Right ventricle myocardium inferior (tissue), 1 donor: ENCODE measurements at regions not wholly inside any gene's neighbourhood (a gene's known extent, or its start where the extent isn't known, plus 50 kb on each side); places are given as distances from the start of the nearest gene placed in this dataset.
"Not testable (repeated sequence)": the region's sequence is repeated elsewhere in the genome, so short reads cannot be mapped to it uniquely, and the experiment has no call there.

ENCODE experiments used
- ATAC-seq: fragments of 200-7000 bp; cut with Tn5 transposase; one replicate; pipeline ENCODE4 v1.9.1; 2020; ENCODE audit warnings: mild to moderate bottlenecking, moderate library complexity
- DNase-seq: peaks from one replicate; pipeline ENCODE4 v3.0.0; 2021; ENCODE audit errors: missing footprints
- intact Hi-C: fragments of 100-400 bp; cut with DNase I; formaldehyde crosslinking; loops from one replicate; pipeline ENCODE4 v1.11.0; 2022
- donor health status: DM: no; HTN: yes; CAD: no; lungs with severe emphysema.

DNA sequence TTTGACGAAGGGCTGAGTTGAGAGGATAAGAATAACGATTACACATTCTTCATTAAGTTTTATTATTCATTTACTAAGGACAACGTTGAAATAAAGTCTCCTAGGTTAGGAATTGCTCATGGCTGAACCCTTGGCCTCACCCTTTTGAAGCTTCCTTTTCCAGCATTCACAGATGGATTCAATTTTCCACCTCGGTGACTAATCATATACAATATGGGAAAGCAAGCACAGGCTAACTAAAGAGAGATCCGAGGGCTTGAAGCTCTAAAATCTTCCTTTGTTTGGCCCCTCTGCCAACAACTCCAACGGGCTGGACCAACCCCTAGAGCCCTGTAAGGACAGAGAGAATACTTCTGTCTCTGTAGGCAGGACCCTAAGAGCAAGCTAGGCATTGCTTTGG, 159.5 kb downstream of the SOD2 start:
- intact Hi-C loops = no loop called here

DNA sequence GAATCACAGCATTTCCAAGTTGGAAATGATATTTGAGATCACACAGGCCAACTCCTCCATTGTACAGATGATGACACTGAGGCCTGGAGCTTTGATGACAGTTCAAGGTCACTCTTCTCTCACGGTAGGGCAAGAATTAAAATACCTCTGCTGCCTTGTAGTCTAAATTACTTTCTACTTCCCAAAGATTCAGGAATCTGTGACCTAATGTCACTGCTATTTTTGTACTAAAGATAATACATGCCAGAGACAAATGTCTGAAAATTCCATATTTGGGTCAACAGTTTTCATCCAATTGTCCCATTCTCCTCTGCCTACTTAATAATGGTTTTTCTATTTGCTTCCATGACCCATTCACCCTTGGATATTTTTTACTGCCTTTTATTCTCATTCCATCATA, 160.0 kb downstream of the SOD2 start:
- DNase-seq (no peak), ATAC-seq (no peak)
- intact Hi-C loops = no loop called here

More for the DNA sequence above, 159.5 kb downstream of the SOD2 start:
- DNase-seq (no peak), ATAC-seq (no peak)

DNA sequence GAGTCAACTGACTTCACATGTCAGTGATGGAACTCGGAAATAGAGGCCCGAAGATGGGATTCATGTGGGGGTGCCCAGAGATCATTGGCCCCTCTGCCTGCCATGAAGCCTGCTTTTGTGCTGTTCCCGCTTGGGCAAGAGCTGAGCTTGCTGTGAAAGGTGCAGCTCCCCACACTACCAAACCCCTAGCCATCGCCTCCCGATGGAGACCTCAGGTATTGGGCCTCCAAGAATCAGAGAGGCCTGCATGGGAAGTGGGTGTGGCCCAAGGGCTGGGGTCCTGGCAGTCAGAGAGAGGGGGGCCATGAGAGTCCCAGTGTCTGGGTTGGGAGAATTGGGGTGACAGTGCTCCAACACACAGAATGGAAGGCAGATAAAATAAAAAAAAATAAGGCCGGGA, 160.9 kb downstream of the SOD2 start:
- ATAC-seq (no peak), DNase-seq (no peak)
- intact Hi-C loops = no loop called here

DNA sequence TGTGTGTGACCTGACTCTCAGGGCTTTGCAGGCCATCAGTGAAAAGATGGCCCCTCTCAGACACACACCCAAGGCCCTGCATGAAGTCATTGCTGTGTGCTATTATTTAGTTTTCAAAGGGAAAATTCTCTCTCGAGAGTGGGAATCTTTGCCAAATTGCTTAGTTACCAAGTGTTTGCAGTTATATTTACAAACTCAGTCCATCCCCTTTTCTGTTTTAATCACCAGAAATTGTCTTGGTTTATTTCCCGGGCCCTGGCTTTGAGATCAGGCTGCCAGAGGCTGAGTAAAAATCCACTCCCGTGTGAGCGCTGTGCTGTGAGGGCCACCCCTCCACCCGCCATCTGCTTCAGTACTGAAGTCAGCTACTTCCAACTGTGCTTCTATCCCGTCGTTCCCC, 163.1 kb downstream of the SOD2 start:
- peak; percentile 85 for ATAC-seq
- intact Hi-C loops = no loop called here
- DNase-seq = no peak

DNA sequence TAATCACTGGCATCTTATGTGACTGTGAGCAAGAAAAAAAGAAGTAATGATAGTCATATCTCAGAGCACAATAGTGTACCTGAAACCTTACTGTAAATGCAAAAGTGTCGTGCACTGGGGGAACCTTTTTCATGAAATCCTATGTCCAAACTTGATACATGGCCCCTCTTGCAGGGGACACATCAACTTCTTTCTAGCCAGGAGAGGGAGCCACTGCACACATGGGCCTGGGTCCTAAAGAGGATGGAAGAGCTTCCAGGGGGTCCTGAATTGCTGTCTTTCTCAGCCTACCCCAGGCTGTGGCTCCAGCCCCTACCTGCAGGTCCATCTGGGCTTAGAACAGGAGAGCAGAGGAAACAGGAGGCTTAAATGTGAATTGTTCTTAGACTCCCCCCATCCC, 165.7 kb downstream of the SOD2 start:
- ATAC-seq (no peak), DNase-seq (no peak)
- intact Hi-C loops = no loop called here

DNA sequence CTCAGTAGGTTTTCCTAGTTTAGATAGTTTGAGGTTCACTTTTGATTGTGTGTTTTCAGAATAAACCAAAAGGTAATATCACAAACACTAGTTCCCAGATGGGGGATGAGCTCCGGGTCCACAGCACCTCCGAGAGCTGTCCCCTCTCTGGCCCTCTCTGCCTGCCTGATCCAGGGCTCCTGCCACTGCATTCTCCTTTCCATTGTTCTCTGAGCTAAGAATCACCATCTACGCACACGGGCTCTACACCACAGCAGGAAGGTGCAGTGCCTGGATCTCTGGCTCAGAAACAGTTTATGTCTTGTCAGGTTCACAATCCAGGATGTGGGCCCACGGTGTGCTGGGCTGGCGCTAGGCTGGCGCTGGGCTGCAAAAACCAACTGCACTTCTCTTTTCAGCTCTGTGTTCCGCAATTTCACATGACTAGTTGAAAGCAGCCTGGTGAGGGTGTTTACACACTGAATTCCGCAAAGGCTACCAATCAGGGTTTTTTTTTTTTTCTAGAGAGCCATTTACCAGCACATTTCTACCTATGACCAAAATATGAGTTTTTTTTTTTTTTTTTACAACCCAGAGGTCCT, 167.5 kb downstream of the SOD2 start:
- no peak for ATAC-seq
- intact Hi-C loops = no loop called here

DNA sequence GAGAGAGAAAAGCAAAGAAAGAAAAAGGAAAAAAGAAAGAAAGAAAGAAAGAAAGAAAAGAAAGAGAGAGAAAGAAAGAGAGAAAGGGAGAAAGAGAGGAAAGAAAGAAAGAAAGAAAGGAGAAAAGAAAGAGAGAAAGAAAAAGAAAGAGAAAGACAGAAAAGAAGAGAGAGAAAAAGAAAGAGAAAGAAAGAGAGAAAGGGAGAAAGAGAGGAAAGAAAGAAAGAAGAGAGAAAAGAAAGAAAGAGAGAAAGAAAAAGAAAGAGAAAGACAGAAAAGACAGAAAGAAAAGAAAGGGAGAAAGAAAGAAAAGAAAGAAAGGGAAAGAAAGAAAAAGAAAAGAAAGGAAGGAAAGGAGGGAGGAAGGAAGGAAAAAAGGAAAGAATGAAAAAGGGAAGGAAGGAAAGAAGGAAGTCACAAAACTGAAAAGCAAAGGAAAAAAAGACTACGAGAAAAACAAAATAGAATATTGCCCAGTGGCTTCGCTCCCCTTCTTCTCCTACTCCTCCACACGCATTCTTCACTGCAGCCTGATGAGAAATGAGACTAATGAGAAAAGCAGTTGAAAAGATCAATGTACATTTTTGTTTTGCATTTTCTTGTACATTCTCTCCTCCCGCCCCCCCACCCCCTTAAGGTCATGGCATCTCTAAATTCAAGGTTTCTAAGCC, 170.0 kb downstream of the SOD2 start:
- intact Hi-C loops = no loop called here
- DNase-seq (no peak), ATAC-seq (no peak)

More for the DNA sequence above, 167.5 kb downstream of the SOD2 start:
- no peak for DNase-seq

DNA sequence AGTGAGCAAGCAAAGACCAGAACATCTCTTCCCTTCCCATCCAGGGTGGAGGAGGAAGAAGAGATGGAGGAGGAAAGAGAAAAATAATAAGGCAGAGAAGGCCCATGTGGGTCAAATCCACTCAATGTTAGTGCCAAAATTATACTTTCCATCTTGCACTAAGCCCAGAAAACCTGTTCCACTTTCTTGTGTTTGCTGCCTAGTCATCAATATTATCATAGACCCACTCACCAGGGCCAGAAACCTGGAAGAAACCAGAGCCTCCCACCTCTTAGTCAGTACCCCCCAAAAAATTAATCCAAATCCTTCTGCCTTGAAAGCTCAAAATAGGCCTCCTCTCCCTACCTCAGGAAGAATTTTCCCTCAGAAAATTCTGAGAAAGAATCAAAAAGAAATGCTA, 171.1 kb downstream of the SOD2 start:
- intact Hi-C loops = no loop called here
- no peak for ATAC-seq

DNA sequence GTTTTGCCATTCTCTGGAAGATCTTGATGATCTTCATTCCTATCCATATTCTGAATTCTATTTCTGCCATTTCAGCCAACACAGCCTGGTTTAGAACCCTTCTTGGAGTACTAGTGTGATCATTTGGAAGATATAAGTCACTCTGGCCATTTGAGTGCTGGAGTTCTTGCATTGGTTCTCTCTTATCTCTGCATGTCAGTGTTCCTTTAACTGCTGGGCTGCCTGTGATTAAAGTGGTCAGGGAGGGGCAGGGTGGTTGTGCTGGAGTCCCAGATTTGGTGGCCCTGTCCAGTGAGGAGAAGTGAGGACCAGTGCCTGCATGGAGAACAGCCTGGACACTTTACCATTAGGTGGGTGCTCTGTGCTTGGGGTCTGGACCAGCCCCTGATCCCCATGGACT, 173.0 kb downstream of the SOD2 start:
- DNase-seq = no peak
- intact Hi-C loops = no loop called here
- no peak for ATAC-seq

More for the DNA sequence above, 171.1 kb downstream of the SOD2 start:
- DNase-seq = no peak

DNA sequence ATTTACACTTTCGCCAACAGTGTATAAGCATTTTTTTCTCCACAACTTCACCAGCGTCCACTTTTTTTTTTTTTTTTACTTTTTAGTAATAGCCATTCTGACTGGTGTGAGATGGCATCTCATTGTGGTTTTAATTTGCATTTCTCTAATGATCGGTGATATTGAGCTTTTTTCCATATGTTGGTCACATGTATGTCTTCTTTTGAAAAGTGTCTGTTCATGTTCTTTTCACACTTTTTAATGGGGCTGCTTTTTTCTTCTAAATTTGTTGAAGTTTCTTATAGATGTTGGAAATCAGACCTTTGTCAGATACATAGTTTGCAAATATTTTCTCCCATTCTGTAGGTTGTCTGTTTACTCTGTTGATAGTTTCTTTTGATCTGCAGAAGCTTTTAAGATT, 177.2 kb downstream of the SOD2 start:
- intact Hi-C loops = not testable (repeated sequence)

DNA sequence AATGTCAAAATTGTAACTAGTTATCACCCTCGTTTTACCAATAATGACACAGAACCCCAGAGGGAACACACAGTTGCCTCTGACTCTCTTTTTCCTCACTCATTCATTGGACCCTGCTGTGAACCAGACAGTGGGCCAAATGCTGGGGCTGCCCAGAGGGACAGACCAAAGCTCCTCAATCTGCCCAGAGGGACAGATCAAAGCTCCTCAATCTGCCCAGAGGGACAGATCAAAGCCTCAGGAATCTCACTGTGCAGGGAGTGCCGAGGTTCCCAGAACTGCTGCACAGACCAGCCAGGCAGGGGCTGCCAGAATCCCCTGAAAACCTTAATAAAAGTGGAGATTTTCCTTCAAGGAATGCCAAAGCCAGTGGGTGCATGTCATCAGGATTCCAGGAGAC, 179.1 kb downstream of the SOD2 start:
- DNase-seq = no peak
- no peak for ATAC-seq
- intact Hi-C loops = no loop called here

More for the DNA sequence above, 177.2 kb downstream of the SOD2 start:
- ATAC-seq, DNase-seq: not testable (repeated sequence)

DNA sequence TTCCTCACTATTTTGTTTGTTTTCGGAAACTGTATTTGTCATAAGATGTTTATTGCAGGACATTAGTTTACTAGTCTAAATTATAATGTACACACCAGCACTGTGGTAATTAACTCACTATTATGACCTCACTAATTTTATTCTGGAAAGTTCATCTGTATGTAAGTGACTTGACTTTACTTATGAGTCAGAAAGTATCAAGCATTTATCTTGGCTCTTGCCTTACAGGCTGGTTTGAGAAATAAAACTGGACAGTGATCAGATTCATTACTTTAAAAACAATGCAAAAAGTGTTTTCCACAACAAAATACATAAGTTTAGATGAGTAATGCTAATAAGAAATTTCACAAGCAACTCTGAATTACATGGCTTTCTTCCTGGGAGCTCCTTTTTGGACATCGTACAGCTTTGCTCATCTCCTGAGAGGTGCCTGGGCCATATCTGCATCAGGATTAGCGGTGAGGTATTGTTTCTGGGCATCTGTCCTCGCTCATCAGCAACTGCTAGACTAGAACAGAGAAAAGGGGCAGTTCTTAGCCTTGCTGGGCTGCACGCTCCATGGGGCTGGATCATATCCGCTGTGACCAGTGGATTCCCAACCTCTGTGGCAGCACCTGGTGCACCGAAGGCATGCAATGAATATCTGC, 179.8 kb downstream of the SOD2 start:
- ATAC-seq = no peak
- DNase-seq = no peak
- intact Hi-C loops = no loop called here

DNA sequence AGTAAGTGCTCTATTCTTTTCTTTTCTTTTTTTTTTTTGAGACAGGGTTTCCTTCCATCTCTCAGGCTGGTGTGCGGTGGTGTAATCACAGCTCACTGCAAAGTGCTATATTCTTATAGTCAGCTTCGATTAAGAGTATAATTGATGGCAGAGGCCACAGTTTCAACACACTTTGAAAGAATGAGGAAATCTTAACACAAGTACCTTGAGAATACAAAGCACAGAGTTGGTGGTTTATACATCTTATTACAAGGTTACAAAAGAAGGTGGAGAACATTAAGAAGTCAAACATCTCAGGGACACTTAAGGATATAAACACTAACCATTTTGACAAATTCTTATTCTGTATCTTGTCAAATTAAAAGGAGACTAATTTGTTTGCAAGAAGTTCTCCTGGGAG, 180.5 kb downstream of the SOD2 start:
- intact Hi-C loops = no loop called here
- DNase-seq (no peak), ATAC-seq (no peak)

DNA sequence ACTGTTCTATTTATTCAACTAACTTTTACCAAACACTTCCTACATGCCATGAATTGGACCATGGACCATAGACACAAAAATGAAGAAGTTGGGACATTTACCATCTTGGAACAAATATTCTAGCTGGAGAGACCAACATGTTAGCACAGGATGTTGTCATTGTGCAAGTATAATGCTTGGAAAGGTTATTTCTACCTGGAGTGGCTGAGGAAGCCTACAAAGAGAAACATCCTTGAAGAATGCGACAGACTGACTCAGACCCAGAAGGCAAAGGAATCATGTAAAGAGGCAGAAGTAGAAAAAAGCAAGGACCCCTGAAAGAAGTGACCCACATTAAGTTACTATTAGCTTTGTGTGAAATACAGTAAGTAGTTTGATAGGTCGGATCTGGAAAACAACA, 180.9 kb downstream of the SOD2 start:
- intact Hi-C loops = no loop called here
- ATAC-seq (no peak), DNase-seq (no peak)

DNA sequence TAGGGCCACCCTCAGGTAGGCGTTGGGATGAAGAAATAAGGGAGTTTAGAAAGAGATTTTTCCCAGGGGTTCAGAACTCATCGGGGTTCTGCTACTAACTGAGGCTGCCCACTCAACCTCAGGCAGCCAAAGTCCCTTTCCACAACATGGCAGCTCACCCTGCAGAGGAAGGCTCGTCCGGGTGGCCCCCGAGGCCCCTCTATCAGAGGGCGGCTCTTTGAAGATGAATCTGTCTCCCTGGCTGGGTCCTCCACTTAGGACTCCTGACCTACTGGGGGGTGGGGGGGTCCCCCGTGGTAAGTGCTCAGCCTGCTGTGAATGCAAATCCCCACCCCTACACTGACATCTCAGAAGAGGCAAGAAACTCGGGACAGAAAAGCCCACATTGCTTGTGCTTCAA, 182.9 kb downstream of the SOD2 start:
- DNase-seq (no peak), ATAC-seq (no peak)
- intact Hi-C loops = no loop called here

DNA sequence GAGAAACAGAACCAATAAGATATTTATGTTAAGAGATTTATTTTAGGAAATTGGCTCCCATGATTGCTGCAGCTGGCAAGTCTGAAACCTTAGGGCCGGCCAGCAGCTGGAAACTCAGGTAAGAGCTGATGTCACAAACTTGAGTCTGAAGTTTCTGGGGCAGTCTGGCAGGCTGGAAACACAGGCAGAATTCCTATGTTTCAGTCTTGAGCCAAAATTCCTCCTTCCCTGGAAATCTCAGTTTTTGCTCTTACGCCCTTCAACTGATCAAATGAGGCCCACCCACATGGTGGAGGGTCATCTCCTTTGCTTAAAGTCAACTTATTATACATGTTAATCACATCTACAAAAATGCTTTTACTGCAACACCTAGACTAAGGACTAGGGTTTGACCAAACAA, 184.1 kb downstream of the SOD2 start:
- ATAC-seq = no peak
- no peak for DNase-seq
- intact Hi-C loops = no loop called here

DNA sequence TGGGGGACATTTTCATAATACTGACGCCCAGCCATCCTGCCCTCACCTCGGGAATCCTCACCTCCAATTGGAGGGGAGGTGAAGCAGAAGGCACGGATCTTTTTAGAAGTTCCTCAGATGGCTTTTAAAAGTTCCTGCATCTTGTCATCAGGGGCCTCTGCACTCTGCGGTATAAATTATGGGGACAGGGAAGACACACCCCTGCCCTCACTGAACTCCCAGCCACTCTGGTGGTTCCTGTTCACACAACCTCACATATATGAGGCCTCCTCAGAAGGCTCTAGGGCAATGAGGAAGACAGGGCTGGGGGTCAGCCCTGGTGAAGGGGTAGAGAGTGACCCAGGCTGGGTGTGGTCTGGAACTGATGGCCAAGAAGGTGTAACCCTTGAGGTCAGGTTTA, 187.0 kb downstream of the SOD2 start:
- no peak for ATAC-seq
- intact Hi-C loops = no loop called here
- DNase-seq = no peak

DNA sequence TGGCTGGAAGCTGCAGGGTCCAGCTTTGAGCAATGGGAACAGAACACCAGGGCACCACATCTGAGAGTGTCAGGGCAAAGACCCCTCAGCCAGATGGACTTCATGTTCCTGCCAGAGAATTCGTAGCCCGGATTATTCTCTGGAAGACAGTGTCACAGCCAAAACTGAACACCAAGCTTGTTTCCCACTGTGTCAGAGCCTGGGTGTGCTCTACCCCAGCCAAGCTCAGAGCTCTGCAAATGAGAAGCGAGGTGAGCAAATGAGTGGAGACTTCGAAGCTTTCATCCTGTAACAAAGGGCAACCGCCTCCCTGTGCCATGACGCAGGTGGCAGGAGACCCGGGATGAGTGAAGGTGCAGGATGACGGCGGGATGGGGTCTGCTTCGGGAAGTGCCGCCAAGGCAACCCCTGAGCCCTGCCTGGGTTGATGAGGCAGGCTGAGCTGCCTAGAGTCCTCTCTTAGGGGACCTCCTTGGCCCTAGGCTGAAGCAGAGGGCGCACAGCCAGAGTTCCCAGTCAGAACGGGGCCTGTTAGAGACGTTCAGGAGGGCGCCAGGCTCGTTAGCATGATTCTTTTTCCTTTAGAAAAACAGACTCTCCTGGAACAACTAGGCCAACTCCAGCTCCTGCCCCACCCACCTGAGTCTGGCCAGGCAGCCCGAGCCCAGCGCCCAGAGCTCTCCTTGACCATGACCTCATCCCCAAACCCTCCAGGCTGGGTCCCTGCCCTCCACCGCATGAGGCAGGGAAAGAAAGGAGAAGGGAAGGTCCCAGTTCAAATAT, 187.7 kb downstream of the SOD2 start:
- peak; percentile 82 for DNase-seq
- intact Hi-C loops = no loop called here
- peak; percentile 90 for ATAC-seq

DNA sequence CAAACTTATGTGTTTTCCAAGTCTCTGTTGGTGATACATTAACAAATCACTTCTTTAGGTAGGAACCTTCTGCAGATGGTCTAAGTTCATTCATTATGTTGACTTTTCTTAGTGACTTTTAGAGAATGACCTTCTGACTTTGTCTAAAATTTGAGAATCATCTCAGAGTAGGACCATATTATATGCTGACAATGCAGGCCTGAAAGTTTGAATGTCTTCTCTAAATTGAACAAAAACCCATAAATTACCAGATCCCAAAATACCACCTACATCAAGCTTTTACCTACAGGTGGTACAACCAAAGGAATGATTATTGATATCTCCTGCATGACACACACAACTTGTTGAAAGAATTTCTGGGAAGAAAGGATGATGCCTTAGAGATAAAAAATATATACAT, 191.5 kb downstream of the SOD2 start:
- ATAC-seq (no peak), DNase-seq (no peak)
- intact Hi-C loops = no loop called here

DNA sequence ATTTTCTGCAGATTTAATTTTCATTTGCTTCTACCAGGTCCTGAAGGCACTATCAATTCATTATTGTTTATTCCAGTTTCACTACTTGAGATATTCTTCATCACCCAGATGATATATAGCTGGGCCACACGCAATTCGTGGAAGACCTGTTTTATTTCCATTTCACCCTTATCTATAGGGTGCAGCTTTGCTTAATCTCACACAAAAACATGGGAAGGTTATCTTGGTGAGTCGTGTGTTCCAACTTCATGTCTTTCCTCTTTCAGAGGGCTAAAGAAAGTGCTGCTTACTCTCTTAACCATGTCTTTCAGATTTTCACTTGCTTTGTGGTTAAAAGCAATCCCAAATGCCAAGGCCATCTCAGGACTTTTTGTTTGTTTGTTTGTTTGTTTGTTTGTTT, 194.0 kb downstream of the SOD2 start:
- no peak for ATAC-seq
- intact Hi-C loops = no loop called here
- no peak for DNase-seq
